DND-41 (cell line): ENCODE measurements at regions not wholly inside any gene's neighbourhood (a gene's known extent, or its start where the extent isn't known, plus 50 kb on each side); places are given as distances from the start of the nearest gene placed in this dataset.

Experiments used
- CTCF ChIP-seq: IDR thresholded peaks from 2 replicates; pipeline ENCODE4 v1.5.1; 2012; ENCODE audit warnings: borderline replicate concordance, low read length, moderate library complexity, mild to moderate bottlenecking; ENCODE audit not compliant: poor library complexity, severe bottlenecking; ENCODE audit errors: extremely low read depth
- EZH2 ChIP-seq: IDR thresholded peaks from 3 replicates; pipeline ENCODE4 v1.6.1; 2012; ENCODE audit warnings: borderline replicate concordance, low read depth, mild to moderate bottlenecking, moderate library complexity, low read length, inconsistent platforms; ENCODE audit not compliant: severe bottlenecking

- TF ChIP-seq EZH2: no peak
- no peak for TF ChIP-seq CTCF
These were observed 210.2 kb downstream of the MREG start for GRCh38 chr2:215803150-215803549.
